GM10266 (cell line): ENCODE measurements at regions not wholly inside any gene's neighbourhood (a gene's known extent, or its start where the extent isn't known, plus 50 kb on each side); places are given as distances from the start of the nearest gene placed in this dataset.

Source experiments
- DNase-seq: peaks from one replicate; pipeline ENCODE4 v3.0.0; 2012; ENCODE audit errors: extremely low spot score
- CTCF ChIP-seq: IDR thresholded peaks from 2 replicates; pipeline ENCODE4 v1.5.1; 2012; ENCODE audit warnings: mild to moderate bottlenecking, low read depth; ENCODE audit not compliant: control insufficient read depth, insufficient read depth; ENCODE audit errors: missing control alignments

GRCh38 chrX:120753413-120754251 lies 122.0 kb downstream of the CT47B1 start:
- no peak for DNase-seq
- no peak for TF ChIP-seq CTCF

GRCh38 chrX:120752431-120753082 lies 122.7 kb upstream of the C1GALT1C1 start:
- DNase-seq, result no peak
- TF ChIP-seq CTCF, result no peak

GRCh38 chrX:120751683-120752082 lies 121.8 kb upstream of the C1GALT1C1 start:
- DNase-seq, result no peak
- TF ChIP-seq CTCF, result no peak

- DNase-seq, result no peak
- no peak for TF ChIP-seq CTCF
These were observed 120.5 kb upstream of the C1GALT1C1 start for GRCh38 chrX:120750381-120750780.

- TF ChIP-seq CTCF, result no peak
- DNase-seq, result no peak
These were observed 119.4 kb upstream of the C1GALT1C1 start for GRCh38 chrX:120749141-120749846.

GRCh38 chrX:120746153-120746552 lies 116.3 kb upstream of the C1GALT1C1 start:
- no peak for TF ChIP-seq CTCF

More at GRCh38 chrX:120746153-120746552, 116.3 kb upstream of the C1GALT1C1 start:
- no peak for DNase-seq
